Activated CD4-positive, alpha-beta T cell treated with anti-CD3 and anti-CD28 coated beads for 36 hours (primary cell): ENCODE measurements at regions not wholly inside any gene's neighbourhood (a gene's known extent, or its start where the extent isn't known, plus 50 kb on each side); places are given as distances from the start of the nearest gene placed in this dataset.

Experiments used
- ATAC-seq: fragments of 200-7000 bp; cut with Tn5 transposase; one replicate; pipeline ENCODE4 v1.10.0; 2021; ENCODE audit warnings: mild to moderate bottlenecking, moderate library complexity
- CTCF ChIA-PET: fragments of 350-600 bp; sonication (Branson Sonifier 250); formaldehyde crosslinking; loops from one replicate; lab custom pipeline; 2021; ENCODE audit warnings: antibody characterized with exemption; lab: Charles Lee
- POLR2A ChIA-PET: fragments of 350-600 bp; sonication (Branson Sonifier 250); formaldehyde crosslinking; loops from one replicate; lab custom pipeline; 2021; ENCODE audit warnings: antibody characterized with exemption, inconsistent platforms; lab: Charles Lee
- DNase-seq: peaks from one replicate; pipeline ENCODE4 v3.0.0-alpha.2; 2020
- H3K27ac Mint-ChIP-seq: one replicate; pipeline ENCODE4 v1.8.0; 2021; ENCODE audit warnings: mixed read lengths
- H3K27me3 Mint-ChIP-seq: one replicate; pipeline ENCODE4 v1.8.0; 2021; ENCODE audit warnings: mixed read lengths
- H3K36me3 Mint-ChIP-seq: one replicate; pipeline ENCODE4 v1.8.0; 2021; ENCODE audit warnings: low read depth, mixed read lengths
- H3K4me1 Mint-ChIP-seq: one replicate; pipeline ENCODE4 v1.8.0; 2021; ENCODE audit warnings: mixed read lengths
- H3K4me3 Mint-ChIP-seq: one replicate; pipeline ENCODE4 v1.8.0; 2021; ENCODE audit warnings: mild to moderate bottlenecking, moderate library complexity, mixed read lengths
- H3K9me3 Mint-ChIP-seq: one replicate; pipeline ENCODE4 v1.8.0; 2021; ENCODE audit warnings: low read depth, mixed read lengths
- intact Hi-C, 2 experiments: fragments of 100-400 bp; cut with DNase I in 1 of 2; cut with micrococcal nuclease in 1 of 2; formaldehyde crosslinking; loops; one replicate each; pipeline versions ENCODE4 v1.14.2 to v1.15.1; 2022 to 2024; cut with DNase I, micrococcal nuclease

GRCh38 chr16:6864671-6865070, 468.0 kb upstream of the RBFOX1 start:
- H3K4me1 Mint-ChIP-seq, result no peaks in the 10 kb centered on the region
- CTCF ChIA-PET, result no interaction called here
- H3K4me3 Mint-ChIP-seq, result no peak overlapping the region
- no peaks in the 10 kb centered on the region for H3K36me3 Mint-ChIP-seq
- intact Hi-C loops, result no loop called here
- DNase-seq (no peak), ATAC-seq (no peak)
- POLR2A ChIA-PET, result no interaction called here
- H3K27me3 Mint-ChIP-seq, result no peaks in the 10 kb centered on the region
- peaks cover 7% of the 10 kb centered on the region for H3K9me3 Mint-ChIP-seq
- no peak overlapping the region for H3K27ac Mint-ChIP-seq

- Mint-ChIP-seq H3K9me3 (peaks cover 7% of the 10 kb centered on the region), H3K27ac (no peak overlapping the region), H3K27me3 (no peaks in the 10 kb centered on the region), H3K4me1 (no peaks in the 10 kb centered on the region), H3K36me3 (no peaks in the 10 kb centered on the region), H3K4me3 (no peak overlapping the region)
- no peak for DNase-seq
- no peak for ATAC-seq
- intact Hi-C loops, result no loop called here
- CTCF ChIA-PET, result no interaction called here
- POLR2A ChIA-PET, result no interaction called here
Measured at GRCh38 chr16:6864244-6864643, 468.4 kb upstream of the RBFOX1 start.

GRCh38 chr16:6863135-6863534, 469.5 kb upstream of the RBFOX1 start:
- ChIA-PET POLR2A (no interaction called here), CTCF (no interaction called here)
- peaks cover 4% of the 10 kb centered on the region for H3K9me3 Mint-ChIP-seq
- no peak overlapping the region for H3K27ac Mint-ChIP-seq
- H3K4me3 Mint-ChIP-seq, result no peak overlapping the region
- no peak for ATAC-seq
- intact Hi-C loops, result no loop called here
- H3K36me3 Mint-ChIP-seq, result no peaks in the 10 kb centered on the region
- no peaks in the 10 kb centered on the region for H3K4me1 Mint-ChIP-seq
- no peak for DNase-seq
- no peaks in the 10 kb centered on the region for H3K27me3 Mint-ChIP-seq

- ChIA-PET CTCF (no interaction called here), POLR2A (no interaction called here)
- Mint-ChIP-seq H3K4me1 (no peaks in the 10 kb centered on the region), H3K4me3 (no peak overlapping the region), H3K27me3 (no peaks in the 10 kb centered on the region), H3K9me3 (peaks cover 4% of the 10 kb centered on the region), H3K36me3 (no peaks in the 10 kb centered on the region), H3K27ac (no peak overlapping the region)
- DNase-seq (no peak), ATAC-seq (no peak)
- intact Hi-C loops, result no loop called here
Measured at GRCh38 chr16:6861815-6862477, 470.7 kb upstream of the RBFOX1 start.

GRCh38 chr16:6861135-6861814, 471.4 kb upstream of the RBFOX1 start:
- CTCF ChIA-PET, result no interaction called here
- intact Hi-C loops, result no loop called here
- Mint-ChIP-seq H3K27ac (no peak overlapping the region), H3K27me3 (no peaks in the 10 kb centered on the region), H3K4me1 (no peaks in the 10 kb centered on the region), H3K9me3 (peaks cover 4% of the 10 kb centered on the region), H3K36me3 (no peaks in the 10 kb centered on the region), H3K4me3 (no peak overlapping the region)
- POLR2A ChIA-PET, result no interaction called here
- no peak for DNase-seq
- no peak for ATAC-seq

- no peaks in the 10 kb centered on the region for H3K36me3 Mint-ChIP-seq
- DNase-seq (no peak), ATAC-seq (no peak)
- H3K27ac Mint-ChIP-seq, result no peak overlapping the region
- peaks cover 7% of the 10 kb centered on the region for H3K9me3 Mint-ChIP-seq
- intact Hi-C loops, result no loop called here
- CTCF ChIA-PET, result no interaction called here
- H3K27me3 Mint-ChIP-seq, result no peaks in the 10 kb centered on the region
- POLR2A ChIA-PET, result no interaction called here
- H3K4me1 Mint-ChIP-seq, result no peaks in the 10 kb centered on the region
- no peak overlapping the region for H3K4me3 Mint-ChIP-seq
Measured at GRCh38 chr16:6857575-6857974, 475.1 kb upstream of the RBFOX1 start.

- Mint-ChIP-seq H3K4me1 (no peaks in the 10 kb centered on the region), H3K27ac (no peak overlapping the region), H3K4me3 (no peak overlapping the region), H3K36me3 (no peaks in the 10 kb centered on the region), H3K9me3 (peaks cover 9% of the 10 kb centered on the region), H3K27me3 (no peaks in the 10 kb centered on the region)
- CTCF ChIA-PET, result no interaction called here
- intact Hi-C loops, result no loop called here
- no peak for ATAC-seq
- no peak for DNase-seq
- POLR2A ChIA-PET, result no interaction called here
Measured at GRCh38 chr16:6856578-6856977, 476.1 kb upstream of the RBFOX1 start.

GRCh38 chr16:6853565-6853964, 479.1 kb upstream of the RBFOX1 start:
- no peak overlapping the region for H3K4me3 Mint-ChIP-seq
- no peaks in the 10 kb centered on the region for H3K4me1 Mint-ChIP-seq
- no peaks in the 10 kb centered on the region for H3K36me3 Mint-ChIP-seq
- H3K27me3 Mint-ChIP-seq, result no peaks in the 10 kb centered on the region
- no peak overlapping the region for H3K27ac Mint-ChIP-seq
- DNase-seq (no peak), ATAC-seq (no peak)
- CTCF ChIA-PET, result no interaction called here
- peaks cover 11% of the 10 kb centered on the region for H3K9me3 Mint-ChIP-seq
- intact Hi-C loops, result no loop called here
- POLR2A ChIA-PET, result no interaction called here

- no peak for ATAC-seq
Measured at GRCh38 chr16:6852643-6853225, 479.9 kb upstream of the RBFOX1 start.

GRCh38 chr16:6846452-6846851, 486.2 kb upstream of the RBFOX1 start:
- ChIA-PET CTCF (no interaction called here), POLR2A (no interaction called here)
- intact Hi-C loops, result no loop called here
- H3K36me3 Mint-ChIP-seq, result no peaks in the 10 kb centered on the region
- H3K9me3 Mint-ChIP-seq, result peaks cover 35% of the 10 kb centered on the region
- ATAC-seq, result no peak
- DNase-seq, result no peak
- no peaks in the 10 kb centered on the region for H3K4me1 Mint-ChIP-seq
- no peaks in the 10 kb centered on the region for H3K27me3 Mint-ChIP-seq
- no peak overlapping the region for H3K27ac Mint-ChIP-seq
- H3K4me3 Mint-ChIP-seq, result no peak overlapping the region

More at GRCh38 chr16:6852643-6853225, 479.9 kb upstream of the RBFOX1 start:
- intact Hi-C loops, result no loop called here
- Mint-ChIP-seq H3K36me3 (no peaks in the 10 kb centered on the region), H3K27ac (no peak overlapping the region), H3K9me3 (peaks cover 11% of the 10 kb centered on the region), H3K4me1 (no peaks in the 10 kb centered on the region), H3K27me3 (no peaks in the 10 kb centered on the region), H3K4me3 (no peak overlapping the region)
- CTCF ChIA-PET, result no interaction called here
- DNase-seq, result no peak
- POLR2A ChIA-PET, result no interaction called here

GRCh38 chr16:6841392-6841791, 491.3 kb upstream of the RBFOX1 start:
- Mint-ChIP-seq H3K4me3 (no peak overlapping the region), H3K4me1 (no peaks in the 10 kb centered on the region), H3K9me3 (peaks cover 43% of the 10 kb centered on the region), H3K27ac (no peak overlapping the region), H3K36me3 (no peaks in the 10 kb centered on the region), H3K27me3 (no peaks in the 10 kb centered on the region)
- no peak for ATAC-seq
- ChIA-PET POLR2A (no interaction called here), CTCF (no interaction called here)
- no peak for DNase-seq
- intact Hi-C loops, result no loop called here

GRCh38 chr16:6837722-6838121, 494.9 kb upstream of the RBFOX1 start:
- POLR2A ChIA-PET, result no interaction called here
- ATAC-seq (no peak), DNase-seq (no peak)
- H3K4me1 Mint-ChIP-seq, result no peaks in the 10 kb centered on the region
- H3K27ac Mint-ChIP-seq, result no peak overlapping the region
- peaks cover 23% of the 10 kb centered on the region for H3K9me3 Mint-ChIP-seq
- intact Hi-C loops, result no loop called here
- CTCF ChIA-PET, result no interaction called here
- no peak overlapping the region for H3K4me3 Mint-ChIP-seq
- H3K27me3 Mint-ChIP-seq, result no peaks in the 10 kb centered on the region
- no peaks in the 10 kb centered on the region for H3K36me3 Mint-ChIP-seq
